Thyroid gland (tissue), 4 donors: ENCODE measurements at regions not wholly inside any gene's neighbourhood (a gene's known extent, or its start where the extent isn't known, plus 50 kb on each side); places are given as distances from the start of the nearest gene placed in this dataset.

Source experiments
- DNase-seq, 2 donors: peaks; one replicate each; pipeline ENCODE4 v3.0.0-alpha.2; 2019
- H3K27ac ChIP-seq, 3 donors: fragments of 200-600 bp; sonication (generic); 1 replicate in 2 of 3; 2 replicates in 1 of 3; pipeline ENCODE4 v1.5.1; 2016 to 2019; ENCODE audit warnings: mild to moderate bottlenecking in 1 of 3, moderate library complexity in 1 of 3
- H3K27me3 ChIP-seq: fragments of 200-600 bp; sonication (generic); one replicate; pipeline ENCODE4 v1.5.1; 2019
- H3K36me3 ChIP-seq, 2 donors: fragments of 200-600 bp; sonication (generic); one replicate each; pipeline ENCODE4 v1.5.1; 2016 to 2019
- H3K4me1 ChIP-seq, 2 donors: fragments of 200-600 bp; sonication (generic); one replicate each; pipeline ENCODE4 v1.5.1; 2017 to 2019
- H3K4me3 ChIP-seq, 3 donors: fragments of 200-600 bp; sonication (generic); replicated peaks in 1 of 3; 1 replicate in 2 of 3; 2 replicates in 1 of 3; pipeline ENCODE4 v1.5.1; 2016; ENCODE audit warnings: mild to moderate bottlenecking in 1 of 3
- H3K9me3 ChIP-seq: fragments of 200-600 bp; sonication (generic); one replicate; pipeline ENCODE4 v1.5.1; 2017
- POLR2A ChIP-seq, 2 donors: fragments of 450-650 bp; IDR thresholded peaks; one replicate each; pipeline ENCODE4 v1.6.1; 2017; ENCODE audit warnings: antibody characterized with exemption in 2 of 2, mild to moderate bottlenecking in 2 of 2, moderate library complexity in 1 of 2
- WGBS, 2 donors: methylation state at CpG; one replicate each; pipeline ENCODE4 v1.1.5; 2017; 5-methylcytosine and 5-hydroxymethylcytosine counted together
- intact Hi-C: fragments of 100-400 bp; cut with DNase I; formaldehyde crosslinking; loops from one replicate; pipeline ENCODE4 v1.15.1; 2023
- TF ChIP-seq, protein P1 (sequence below), 6 experiments: fragments of 200-600 bp in 3 of 6; fragments of 450-650 bp in 3 of 6; sonication (generic) in 3 of 6; IDR thresholded peaks; one replicate each; pipeline ENCODE4 v1.5.1; 2016 to 2019; ENCODE audit warnings: antibody characterized with exemption in 6 of 6, mild to moderate bottlenecking in 2 of 6, inconsistent platforms in 1 of 6, moderate library complexity in 1 of 6

DNA sequence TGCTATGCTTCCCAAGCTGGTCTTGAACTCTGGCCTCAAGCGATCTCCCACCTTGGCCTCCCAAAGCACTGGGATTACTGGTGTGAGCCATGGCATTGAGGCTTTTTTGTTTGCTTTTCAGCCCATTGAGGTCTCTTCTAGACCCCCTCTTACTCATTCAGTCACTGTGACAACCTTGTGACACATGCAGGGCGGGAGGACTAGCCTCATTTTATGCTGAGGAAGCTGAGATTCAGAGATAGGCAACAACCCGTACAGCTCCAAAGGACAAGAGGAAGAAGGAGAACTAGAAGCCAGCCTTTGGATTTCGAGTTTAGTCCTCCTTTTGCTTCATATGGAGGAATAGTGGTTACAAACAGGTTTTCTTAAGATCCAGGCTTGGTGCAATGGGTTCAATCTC is 83.9 kb upstream of the WDR26 start:
- 78 to 79% methylated on average over 4 of the region's 4 CpGs for WGBS, 2 donors
- TF ChIP-seq, protein P1, sequence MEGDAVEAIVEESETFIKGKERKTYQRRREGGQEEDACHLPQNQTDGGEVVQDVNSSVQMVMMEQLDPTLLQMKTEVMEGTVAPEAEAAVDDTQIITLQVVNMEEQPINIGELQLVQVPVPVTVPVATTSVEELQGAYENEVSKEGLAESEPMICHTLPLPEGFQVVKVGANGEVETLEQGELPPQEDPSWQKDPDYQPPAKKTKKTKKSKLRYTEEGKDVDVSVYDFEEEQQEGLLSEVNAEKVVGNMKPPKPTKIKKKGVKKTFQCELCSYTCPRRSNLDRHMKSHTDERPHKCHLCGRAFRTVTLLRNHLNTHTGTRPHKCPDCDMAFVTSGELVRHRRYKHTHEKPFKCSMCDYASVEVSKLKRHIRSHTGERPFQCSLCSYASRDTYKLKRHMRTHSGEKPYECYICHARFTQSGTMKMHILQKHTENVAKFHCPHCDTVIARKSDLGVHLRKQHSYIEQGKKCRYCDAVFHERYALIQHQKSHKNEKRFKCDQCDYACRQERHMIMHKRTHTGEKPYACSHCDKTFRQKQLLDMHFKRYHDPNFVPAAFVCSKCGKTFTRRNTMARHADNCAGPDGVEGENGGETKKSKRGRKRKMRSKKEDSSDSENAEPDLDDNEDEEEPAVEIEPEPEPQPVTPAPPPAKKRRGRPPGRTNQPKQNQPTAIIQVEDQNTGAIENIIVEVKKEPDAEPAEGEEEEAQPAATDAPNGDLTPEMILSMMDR (IDR thresholded peaks at IDR 0.05), result no peak
- no peak for TF ChIP-seq POLR2A (IDR thresholded peaks at IDR 0.05)
- intact Hi-C loops, result loop anchor here (10.0 kb wide), 1 partner anchor 406 kb away; the partner anchor contains the start of gene DNAH14

DNA sequence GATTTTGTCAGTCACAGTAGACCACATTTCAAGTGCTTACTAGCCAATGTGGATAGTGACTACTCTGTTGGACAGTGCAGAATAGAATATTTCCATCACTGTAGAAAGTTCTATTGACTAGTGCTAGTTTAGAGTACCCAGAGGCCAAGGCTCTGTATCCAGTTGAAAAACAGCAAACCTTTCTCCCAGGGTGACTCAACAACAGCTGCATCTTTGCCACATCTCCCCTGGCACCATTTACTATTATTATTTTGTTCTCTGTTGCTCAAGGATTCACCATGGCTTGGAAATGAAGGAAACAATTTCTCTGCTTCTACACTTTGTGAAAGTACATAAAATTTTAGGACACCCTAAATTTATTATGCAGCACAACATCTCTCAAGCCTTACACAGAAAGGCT is 85.3 kb upstream of the WDR26 start:
- TF ChIP-seq, protein P1 (IDR thresholded peaks at IDR 0.05), result no peak
- no peak for TF ChIP-seq POLR2A (IDR thresholded peaks at IDR 0.05)
- H3K4me1 ChIP-seq, result no peaks in the 10 kb centered on the region
- H3K36me3 ChIP-seq, result no peaks in the 10 kb centered on the region
- intact Hi-C loops, result loop anchor here (10.0 kb wide), 1 partner anchor 405 kb away; the partner anchor contains the start of gene DNAH14
- no peaks in the 10 kb centered on the region for H3K9me3 ChIP-seq
- no peaks in the 10 kb centered on the region for H3K27me3 ChIP-seq
- DNase-seq, result no peak
- no peak overlapping the region for H3K4me3 ChIP-seq
- H3K27ac ChIP-seq, result no peak overlapping the region

More for the DNA sequence above, 83.9 kb upstream of the WDR26 start:
- Histone ChIP-seq H3K27ac (no peak overlapping the region), H3K27me3 (no peaks in the 10 kb centered on the region), H3K4me1 (peaks cover 0 to 1% of the 10 kb centered on the region in 2 donors), H3K36me3 (no peaks in the 10 kb centered on the region), H3K4me3 (no peak overlapping the region), H3K9me3 (no peaks in the 10 kb centered on the region)
- no peak for DNase-seq

DNA sequence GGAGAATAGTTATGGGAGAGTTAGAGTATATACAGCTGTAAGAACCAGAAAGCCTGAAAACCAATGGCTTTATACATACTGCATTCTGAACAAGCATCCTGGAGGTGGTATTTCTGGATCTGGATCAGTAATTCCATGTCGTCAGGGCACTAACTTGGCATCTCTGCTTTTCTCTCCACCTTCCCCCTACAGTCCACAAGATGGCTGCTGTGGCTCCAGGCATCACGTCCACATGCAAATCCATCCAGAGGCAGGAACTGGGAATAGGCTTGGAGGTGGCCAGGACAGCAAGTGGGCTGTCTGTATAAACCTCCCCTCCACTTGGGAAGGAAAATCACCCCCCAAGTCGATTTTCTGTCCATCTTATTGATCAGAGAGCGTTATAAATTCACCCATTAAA is 86.2 kb upstream of the WDR26 start:
- H3K4me3 ChIP-seq, result no peak overlapping the region
- intact Hi-C loops, result no loop called here
- H3K9me3 ChIP-seq, result no peaks in the 10 kb centered on the region
- 90 to 99% methylated on average over 4 of the region's 4 CpGs for WGBS, 2 donors
- DNase-seq, result no peak
- no peaks in the 10 kb centered on the region for H3K4me1 ChIP-seq
- no peak for TF ChIP-seq POLR2A (IDR thresholded peaks at IDR 0.05)
- TF ChIP-seq, protein P1 (IDR thresholded peaks at IDR 0.05), result no peak
- no peaks in the 10 kb centered on the region for H3K27me3 ChIP-seq
- H3K27ac ChIP-seq, result no peak overlapping the region
- H3K36me3 ChIP-seq, result no peaks in the 10 kb centered on the region

DNA sequence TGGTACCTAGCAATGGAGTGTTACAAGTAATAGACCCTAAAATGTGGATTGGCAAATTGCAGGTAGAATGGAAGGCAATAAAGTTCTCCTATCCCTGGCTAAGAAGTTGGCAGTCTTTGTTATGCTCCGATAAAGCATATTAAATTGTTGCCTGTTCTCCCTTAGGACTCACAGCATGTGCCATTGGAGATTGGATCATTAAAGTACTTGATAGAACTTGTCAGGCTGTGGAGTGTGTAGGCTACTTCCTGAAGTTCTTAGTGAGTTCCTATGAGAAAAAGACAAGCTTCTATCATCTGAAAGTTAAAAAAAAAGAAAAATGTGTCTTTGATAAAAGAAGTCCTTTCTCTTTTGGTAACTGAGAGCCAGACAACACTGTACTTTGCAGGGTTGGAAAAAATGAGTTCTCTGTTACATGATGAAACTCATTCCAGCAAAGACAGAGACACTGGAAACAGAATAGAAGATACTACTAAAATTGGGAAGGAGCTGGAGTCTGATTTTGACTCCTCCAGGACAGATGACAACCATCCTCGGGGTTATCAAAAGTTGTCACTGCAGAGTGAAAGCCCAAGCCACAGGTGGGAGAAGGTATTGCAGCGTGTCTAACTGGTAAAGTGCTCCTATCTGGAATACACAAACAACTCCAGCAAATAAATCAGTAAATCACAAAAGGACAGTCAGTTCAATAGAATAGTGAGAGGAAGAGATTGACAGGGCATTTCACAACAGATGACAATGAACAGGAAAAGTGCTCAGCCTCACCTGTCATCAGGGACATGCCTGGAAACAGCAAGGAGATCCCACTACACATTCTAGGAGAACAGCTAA is 87.5 kb upstream of the WDR26 start:
- TF ChIP-seq, protein P1 (IDR thresholded peaks at IDR 0.05), result no peak
- TF ChIP-seq POLR2A (IDR thresholded peaks at IDR 0.05), result no peak
- Histone ChIP-seq H3K4me3 (no peak overlapping the region), H3K4me1 (no peaks in the 10 kb centered on the region), H3K27me3 (no peaks in the 10 kb centered on the region), H3K9me3 (no peaks in the 10 kb centered on the region), H3K27ac (no peak overlapping the region), H3K36me3 (no peaks in the 10 kb centered on the region)
- intact Hi-C loops, result no loop called here
- no peak for DNase-seq
- 63 to 74% methylated on average over 3 of the region's 3 CpGs for WGBS, 2 donors

DNA sequence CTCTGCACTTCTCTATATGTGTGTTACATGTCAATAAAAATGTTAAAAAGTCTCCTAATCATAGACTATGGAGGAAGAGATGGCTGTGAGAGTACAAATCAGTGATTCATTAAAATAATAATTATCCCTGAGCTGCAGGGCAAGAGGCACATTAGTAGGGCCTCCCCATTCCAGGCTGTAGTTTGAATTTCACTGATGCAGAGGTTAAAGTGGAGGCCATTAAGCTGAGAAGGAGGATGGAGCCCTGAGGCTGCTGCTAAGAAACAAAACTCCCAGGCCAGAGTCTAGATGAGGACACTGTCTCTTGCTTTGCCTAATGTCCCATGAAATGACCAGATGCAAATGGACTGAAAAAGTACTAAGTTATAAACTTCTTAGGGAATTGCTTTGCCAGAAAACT is 89.1 kb upstream of the WDR26 start:
- DNase-seq, result no peak
- H3K27ac ChIP-seq, result no peak overlapping the region
- intact Hi-C loops, result no loop called here
- H3K27me3 ChIP-seq, result no peaks in the 10 kb centered on the region
- no peak overlapping the region for H3K4me3 ChIP-seq
- no peaks in the 10 kb centered on the region for H3K36me3 ChIP-seq
- H3K9me3 ChIP-seq, result no peaks in the 10 kb centered on the region
- TF ChIP-seq, protein P1 (IDR thresholded peaks at IDR 0.05), result no peak
- no peak for TF ChIP-seq POLR2A (IDR thresholded peaks at IDR 0.05)
- no peaks in the 10 kb centered on the region for H3K4me1 ChIP-seq
